ENCODE measurements at regions not wholly inside any gene's neighbourhood (a gene's known extent, or its start where the extent isn't known, plus 50 kb on each side); places are given as distances from the start of the nearest gene placed in this dataset.

DNA sequence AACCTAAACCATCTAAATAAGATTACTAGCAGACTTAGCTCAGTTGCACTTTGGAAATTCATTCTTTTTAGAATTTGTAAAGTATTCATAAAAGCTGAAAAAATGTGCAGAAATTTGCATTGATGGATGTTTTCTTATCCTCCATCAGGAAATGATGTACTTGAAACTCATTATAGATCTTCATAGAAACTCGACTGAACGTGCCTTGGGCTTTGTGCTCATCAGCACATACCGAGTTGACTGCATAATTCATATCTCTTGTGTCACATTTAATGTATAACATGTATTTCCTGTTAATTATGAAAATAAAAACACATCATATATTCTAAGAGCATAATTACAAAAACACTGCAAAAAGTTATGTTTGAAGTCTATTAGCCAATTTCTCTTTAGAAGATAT lies 290.9 kb upstream of the NR5A2 start:
- H3K36me3 ChIP-seq = no peaks in the 10 kb centered on the region
- no peak overlapping the region for H3K4me3 ChIP-seq
- DNase-seq = no peak
- H3K9me3 ChIP-seq (replicated peaks) = no peaks in the 10 kb centered on the region
- H3K4me1 ChIP-seq = no peaks in the 10 kb centered on the region
- H3K27ac ChIP-seq = no peak overlapping the region
- no peaks in the 10 kb centered on the region for H3K27me3 ChIP-seq

DNA sequence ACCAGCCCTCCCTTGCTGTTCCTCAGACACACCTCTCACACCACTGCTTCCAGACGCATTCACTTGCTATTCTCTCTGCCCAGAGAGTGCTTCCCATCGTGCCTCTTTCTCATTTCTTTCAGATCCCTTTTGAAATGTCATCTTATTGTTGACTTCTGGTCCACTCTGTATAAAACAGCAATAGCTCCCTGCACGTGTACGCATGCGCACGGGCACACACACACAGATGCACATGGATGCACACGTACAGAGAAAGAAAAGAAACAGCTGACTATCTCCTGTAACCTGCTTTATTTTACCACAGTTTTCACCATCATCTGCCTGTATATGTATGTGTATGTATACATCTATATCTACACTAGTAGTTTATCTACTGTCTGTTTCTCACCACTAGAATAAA lies 285.9 kb upstream of the NR5A2 start:
- Histone ChIP-seq H3K27me3 (no peaks in the 10 kb centered on the region), H3K9me3 (replicated peaks) (no peaks in the 10 kb centered on the region), H3K36me3 (no peaks in the 10 kb centered on the region), H3K27ac (no peak overlapping the region), H3K4me1 (no peaks in the 10 kb centered on the region), H3K4me3 (no peak overlapping the region)
- no peak for DNase-seq

DNA sequence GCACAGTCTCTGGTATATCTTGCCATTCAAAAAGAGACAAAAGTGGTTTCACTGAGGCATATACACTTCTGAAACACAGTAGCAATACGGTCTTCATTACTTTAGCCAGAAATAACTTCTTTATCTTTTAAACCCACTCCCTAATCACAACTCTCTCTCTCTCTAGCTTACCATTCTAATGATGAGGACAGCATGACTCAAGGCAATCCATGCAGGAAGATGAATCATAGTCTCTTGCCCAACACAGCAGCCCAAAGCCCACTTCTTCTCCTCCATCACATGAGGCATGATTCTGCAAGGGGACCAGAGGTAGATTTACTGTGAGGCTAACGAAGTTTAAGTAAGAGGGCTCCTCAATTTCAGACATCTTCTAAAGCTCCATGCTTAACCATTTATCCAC lies 285.0 kb upstream of the NR5A2 start:
- no peak for DNase-seq
- H3K4me1 ChIP-seq = no peaks in the 10 kb centered on the region
- no peaks in the 10 kb centered on the region for H3K27me3 ChIP-seq
- no peak overlapping the region for H3K27ac ChIP-seq
- no peaks in the 10 kb centered on the region for H3K9me3 ChIP-seq (replicated peaks)
- H3K36me3 ChIP-seq = no peaks in the 10 kb centered on the region
- no peak overlapping the region for H3K4me3 ChIP-seq

DNA sequence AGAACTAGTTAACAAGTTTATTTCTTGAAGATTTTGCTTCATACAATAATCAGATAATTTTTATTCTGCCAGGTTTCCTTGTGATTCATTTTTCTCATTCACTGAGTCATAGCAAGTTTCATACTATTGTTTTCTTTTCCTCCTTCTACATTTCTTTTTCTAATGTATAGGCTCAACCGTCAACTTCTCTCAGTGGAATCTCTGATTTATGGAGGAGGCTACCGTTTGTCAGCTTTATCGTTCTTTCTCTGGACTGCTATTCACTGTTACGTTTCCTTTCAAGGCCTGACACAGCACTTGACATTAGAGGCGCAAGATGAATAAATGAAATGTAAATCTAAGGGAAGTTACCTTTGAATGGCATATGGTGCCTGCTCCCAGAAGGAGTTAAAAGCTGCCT lies 284.3 kb upstream of the NR5A2 start:
- Histone ChIP-seq H3K4me3 (no peak overlapping the region), H3K4me1 (no peaks in the 10 kb centered on the region), H3K36me3 (no peaks in the 10 kb centered on the region), H3K27ac (no peak overlapping the region), H3K9me3 (replicated peaks) (no peaks in the 10 kb centered on the region), H3K27me3 (no peaks in the 10 kb centered on the region)
- no peak for DNase-seq

DNA sequence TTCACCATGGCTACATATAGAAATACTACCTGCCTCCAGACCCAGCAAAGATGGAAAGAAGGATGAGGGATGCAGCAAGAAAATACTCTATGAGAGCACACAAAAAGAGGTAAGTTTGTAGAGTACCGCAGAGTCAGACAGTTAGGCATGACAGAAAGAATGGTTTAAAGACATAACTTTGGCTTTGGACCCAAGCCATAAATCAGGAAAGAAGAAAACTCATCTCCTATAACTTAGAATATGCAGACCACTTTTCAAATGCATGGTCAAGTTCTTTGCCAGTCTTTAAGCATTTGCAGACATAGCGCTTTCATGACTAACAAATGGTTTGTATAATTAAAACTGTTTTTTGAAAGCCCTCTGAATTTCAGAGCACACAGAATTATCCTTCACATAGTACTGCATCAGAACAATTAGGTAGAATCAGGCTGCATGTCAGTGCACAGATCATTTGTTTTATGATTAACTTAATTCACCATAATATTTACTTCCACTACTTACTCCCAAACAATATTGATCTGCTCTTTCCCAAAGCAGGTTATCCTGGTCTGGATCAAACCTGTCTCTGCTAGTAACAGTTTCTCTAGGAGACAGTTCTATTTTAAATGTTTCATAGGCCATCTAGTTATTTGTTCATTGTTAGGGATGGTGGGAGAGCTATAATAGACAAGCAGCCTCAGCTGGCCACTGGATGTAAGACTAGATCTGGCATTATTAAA lies 280.7 kb upstream of the NR5A2 start:
- Histone ChIP-seq H3K4me3 (no peak overlapping the region), H3K27me3 (no peaks in the 10 kb centered on the region), H3K36me3 (no peaks in the 10 kb centered on the region), H3K4me1 (no peaks in the 10 kb centered on the region), H3K9me3 (replicated peaks) (no peaks in the 10 kb centered on the region), H3K27ac (no peak overlapping the region)
- no peak for DNase-seq

DNA sequence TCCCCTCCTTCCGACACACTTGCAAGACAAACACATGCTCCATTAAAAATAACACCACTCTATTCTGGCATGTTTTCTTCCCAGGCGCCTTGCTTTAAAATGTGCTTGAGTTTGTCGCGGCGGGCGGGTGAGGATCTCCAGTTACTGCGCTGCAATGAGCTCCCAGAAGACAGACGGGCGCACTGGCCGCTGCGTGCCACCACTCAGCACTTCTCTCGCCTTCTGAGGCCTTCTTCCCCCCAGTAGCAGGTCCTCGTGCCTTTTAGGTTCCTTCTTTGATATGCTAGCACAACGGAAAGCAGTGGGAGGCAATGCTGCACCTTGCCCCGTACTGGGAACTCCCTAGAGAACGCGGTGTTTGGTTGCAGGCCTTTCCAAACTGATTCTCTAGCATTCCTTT lies 279.5 kb upstream of the NR5A2 start:
- Histone ChIP-seq H3K4me1 (no peaks in the 10 kb centered on the region), H3K9me3 (replicated peaks) (no peaks in the 10 kb centered on the region), H3K27ac (no peak overlapping the region), H3K4me3 (no peak overlapping the region), H3K27me3 (no peaks in the 10 kb centered on the region), H3K36me3 (no peaks in the 10 kb centered on the region)
- no peak for DNase-seq

DNA sequence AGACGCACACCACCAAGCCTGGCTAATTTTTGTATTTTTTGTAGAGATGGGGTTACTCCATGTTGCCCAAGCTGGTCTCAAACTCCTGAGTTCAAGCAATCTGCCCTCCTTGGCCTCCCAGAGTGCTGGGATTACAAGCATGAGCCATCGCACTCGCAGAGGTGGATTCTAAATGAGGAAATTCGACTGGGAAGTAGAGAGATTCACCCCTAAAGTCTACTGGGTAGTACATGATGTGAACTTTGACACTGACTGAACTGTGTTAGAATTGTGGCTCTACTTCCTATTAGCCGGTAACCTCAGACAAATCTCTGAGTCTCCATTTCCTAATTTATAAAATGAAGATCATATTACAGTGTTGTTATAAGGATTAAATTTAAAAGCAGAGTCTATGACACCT lies 276.0 kb upstream of the NR5A2 start:
- H3K4me3 ChIP-seq = no peak overlapping the region
- DNase-seq = no peak
- no peaks in the 10 kb centered on the region for H3K4me1 ChIP-seq
- H3K36me3 ChIP-seq = no peaks in the 10 kb centered on the region
- no peaks in the 10 kb centered on the region for H3K9me3 ChIP-seq (replicated peaks)
- no peak overlapping the region for H3K27ac ChIP-seq
- H3K27me3 ChIP-seq = no peaks in the 10 kb centered on the region

DNA sequence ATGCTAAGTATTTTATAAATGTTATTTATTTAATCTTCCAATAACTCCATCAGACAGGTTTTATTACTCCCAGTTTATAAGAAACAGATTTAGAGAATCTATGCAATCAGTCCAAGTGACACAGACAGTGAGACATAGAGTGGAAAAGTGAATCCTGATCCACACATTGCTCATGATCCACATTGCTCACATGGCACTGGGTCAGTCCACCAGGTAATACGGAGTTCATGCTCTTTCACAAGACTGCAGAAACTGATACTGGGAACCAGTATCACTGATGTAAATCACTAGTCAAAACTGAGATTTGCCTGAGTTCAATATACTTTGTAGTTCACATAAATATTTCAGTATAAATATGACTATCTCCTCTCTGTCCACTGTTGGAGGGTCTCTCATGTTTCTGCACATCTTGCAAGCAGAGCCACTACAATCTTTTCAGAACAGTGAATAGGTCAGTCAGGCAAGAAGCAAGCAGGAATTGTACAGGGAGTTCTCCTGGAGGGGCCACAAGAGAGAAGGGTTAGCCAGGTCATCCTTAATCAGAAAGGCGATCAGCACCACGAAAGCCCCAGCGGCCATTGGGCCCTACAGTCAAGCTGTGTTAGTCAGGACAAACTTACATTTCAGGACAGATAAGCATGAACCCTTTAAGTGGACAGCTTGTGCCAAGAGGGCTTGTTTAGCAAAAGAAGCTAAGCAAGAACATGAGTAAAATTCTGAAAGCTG lies 275.4 kb upstream of the NR5A2 start:
- Histone ChIP-seq H3K4me1 (no peaks in the 10 kb centered on the region), H3K9me3 (replicated peaks) (no peaks in the 10 kb centered on the region), H3K27ac (no peak overlapping the region), H3K27me3 (no peaks in the 10 kb centered on the region), H3K4me3 (no peak overlapping the region), H3K36me3 (no peaks in the 10 kb centered on the region)
- no peak for DNase-seq

DNA sequence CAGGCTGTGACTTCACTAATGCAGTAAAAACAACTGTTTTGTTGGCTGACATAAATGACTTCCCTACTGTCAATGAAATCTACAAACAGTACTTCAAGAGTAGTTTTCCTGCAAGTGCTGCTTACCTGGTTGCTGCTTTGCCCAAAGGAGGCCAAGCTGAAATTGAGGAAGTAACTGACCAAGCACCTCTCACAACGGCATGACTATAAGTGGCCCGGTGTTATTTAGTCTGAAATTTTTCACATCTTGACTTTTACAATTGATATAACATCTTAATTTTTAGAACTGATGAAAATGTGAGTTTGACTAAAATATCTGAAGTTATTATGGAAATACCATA lies 274.9 kb upstream of the NR5A2 start:
- no peak overlapping the region for H3K27ac ChIP-seq
- no peaks in the 10 kb centered on the region for H3K9me3 ChIP-seq (replicated peaks)
- no peaks in the 10 kb centered on the region for H3K36me3 ChIP-seq
- no peaks in the 10 kb centered on the region for H3K27me3 ChIP-seq
- no peaks in the 10 kb centered on the region for H3K4me1 ChIP-seq
- DNase-seq = no peak
- H3K4me3 ChIP-seq = no peak overlapping the region

DNA sequence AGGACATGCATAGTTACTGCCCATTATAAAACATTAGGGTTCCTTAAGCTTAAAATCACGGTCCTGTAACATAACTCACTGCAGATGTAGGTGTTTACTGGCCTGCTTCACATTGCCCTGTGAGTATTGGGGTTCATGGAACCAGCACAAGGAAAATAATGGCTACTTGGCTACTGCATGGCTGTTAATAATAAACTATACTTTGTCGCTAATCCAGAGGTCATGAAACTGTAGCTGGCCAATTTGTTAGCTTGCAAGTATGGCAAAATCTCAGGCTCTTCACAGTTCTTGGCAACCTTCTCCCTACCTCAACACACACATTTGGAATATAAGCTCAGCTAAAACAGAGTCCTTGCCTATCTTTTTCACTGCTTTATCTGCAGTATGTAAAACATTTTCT lies 274.0 kb upstream of the NR5A2 start:
- Histone ChIP-seq H3K9me3 (replicated peaks) (no peaks in the 10 kb centered on the region), H3K27me3 (no peaks in the 10 kb centered on the region), H3K27ac (no peak overlapping the region), H3K36me3 (no peaks in the 10 kb centered on the region), H3K4me1 (no peaks in the 10 kb centered on the region), H3K4me3 (no peak overlapping the region)
- no peak for DNase-seq

DNA sequence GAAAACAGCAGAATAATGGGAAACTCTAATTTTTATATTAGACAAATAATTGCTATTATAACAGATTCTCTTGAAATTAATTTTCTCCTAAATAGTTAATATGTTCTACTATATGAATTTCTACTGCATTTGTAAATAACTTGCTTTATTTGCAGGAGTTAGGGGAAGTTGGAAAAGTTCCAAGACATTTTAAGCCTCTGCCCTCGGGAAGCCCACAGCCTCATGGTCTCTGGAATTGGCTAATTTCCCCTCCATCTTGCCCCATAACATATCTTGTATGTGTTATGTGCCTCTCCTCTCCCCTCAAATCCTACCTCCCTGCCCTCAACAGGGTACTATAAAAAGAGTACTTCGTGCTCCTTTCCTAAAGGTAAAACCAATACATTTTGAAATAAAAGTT lies 271.4 kb upstream of the NR5A2 start:
- Histone ChIP-seq H3K4me1 (no peaks in the 10 kb centered on the region), H3K27ac (no peak overlapping the region), H3K36me3 (no peaks in the 10 kb centered on the region), H3K27me3 (no peaks in the 10 kb centered on the region), H3K9me3 (replicated peaks) (no peaks in the 10 kb centered on the region), H3K4me3 (no peak overlapping the region)
- DNase-seq = no peak

DNA sequence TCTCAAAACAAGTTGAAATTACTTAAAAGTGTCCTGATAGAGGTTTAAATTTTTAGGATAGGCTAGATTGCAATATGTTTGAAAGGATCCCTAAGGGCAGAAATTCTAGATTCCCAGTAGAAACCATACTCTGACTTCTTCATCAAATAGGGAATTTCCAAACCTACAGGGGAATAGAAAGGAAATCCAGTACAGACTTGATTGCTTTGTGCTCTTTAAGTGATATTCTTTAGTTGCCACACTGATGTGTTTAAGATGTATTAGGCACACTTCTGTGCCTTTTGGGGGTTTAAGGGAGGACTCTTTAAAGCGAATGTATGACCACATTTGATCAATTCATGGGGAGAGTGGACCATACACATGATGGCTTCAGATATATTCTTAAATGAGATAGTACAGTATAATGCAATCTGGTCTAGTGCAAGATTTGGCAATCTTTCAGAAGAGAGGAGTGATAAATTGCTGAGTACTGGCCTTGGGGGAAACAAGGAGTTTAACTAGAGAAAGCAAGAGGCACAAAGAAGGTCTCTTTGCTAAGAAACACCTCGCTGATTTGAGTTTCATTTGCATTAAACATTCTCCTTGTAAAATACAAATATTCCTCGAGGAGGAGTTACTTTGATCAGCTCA lies 268.8 kb upstream of the NR5A2 start:
- no peak for DNase-seq
- Histone ChIP-seq H3K4me3 (no peak overlapping the region), H3K27me3 (no peaks in the 10 kb centered on the region), H3K36me3 (no peaks in the 10 kb centered on the region), H3K4me1 (no peaks in the 10 kb centered on the region), H3K9me3 (replicated peaks) (no peaks in the 10 kb centered on the region), H3K27ac (no peak overlapping the region)

DNA sequence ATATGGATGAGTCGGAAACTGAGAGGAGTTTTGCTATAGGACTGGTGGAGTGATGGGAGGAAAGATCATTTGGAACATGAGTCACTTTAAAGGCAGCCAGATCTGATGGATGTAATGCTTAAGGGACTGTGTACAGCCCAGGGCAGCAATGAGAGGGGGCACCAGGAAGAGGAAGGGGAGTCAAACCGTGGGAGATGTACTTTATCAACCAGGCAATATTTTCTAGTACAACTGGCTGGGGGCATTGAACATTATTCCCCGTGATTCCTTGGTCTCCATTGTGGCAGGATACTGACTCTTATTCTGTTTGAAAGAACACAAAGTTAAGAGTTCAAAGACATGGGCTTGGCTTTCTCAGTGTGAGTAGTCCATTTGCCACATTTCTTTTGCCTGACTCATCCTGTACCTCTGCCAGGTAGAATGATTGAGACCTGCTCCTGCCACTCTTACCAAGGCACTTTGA lies 268.2 kb upstream of the NR5A2 start:
- Histone ChIP-seq H3K27ac (no peak overlapping the region), H3K36me3 (no peaks in the 10 kb centered on the region), H3K9me3 (replicated peaks) (no peaks in the 10 kb centered on the region), H3K4me3 (no peak overlapping the region), H3K4me1 (no peaks in the 10 kb centered on the region), H3K27me3 (no peaks in the 10 kb centered on the region)
- no peak for DNase-seq

DNA sequence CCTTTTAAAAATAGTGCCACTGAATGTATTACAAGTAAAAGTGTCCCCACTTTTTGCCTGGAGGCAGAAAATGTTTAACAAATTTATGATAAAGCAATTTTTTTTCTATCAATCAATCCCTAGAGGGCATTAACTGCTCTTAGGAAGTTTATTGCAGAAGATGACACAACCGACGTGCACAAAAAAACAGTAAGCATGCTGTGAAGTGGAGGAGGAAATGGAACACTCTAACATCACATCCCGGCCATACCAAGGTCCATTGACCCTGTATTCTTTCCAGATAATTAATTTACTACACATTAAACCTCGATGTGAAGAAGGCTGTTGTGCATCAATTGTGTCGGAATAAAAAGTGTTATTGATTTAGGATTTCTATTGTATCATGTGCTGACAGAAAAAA lies 264.9 kb upstream of the NR5A2 start:
- H3K9me3 ChIP-seq (replicated peaks) = no peaks in the 10 kb centered on the region
- no peaks in the 10 kb centered on the region for H3K27me3 ChIP-seq
- H3K4me3 ChIP-seq = no peak overlapping the region
- H3K36me3 ChIP-seq = no peaks in the 10 kb centered on the region
- no peaks in the 10 kb centered on the region for H3K4me1 ChIP-seq
- DNase-seq = no peak
- H3K27ac ChIP-seq = no peak overlapping the region

DNA sequence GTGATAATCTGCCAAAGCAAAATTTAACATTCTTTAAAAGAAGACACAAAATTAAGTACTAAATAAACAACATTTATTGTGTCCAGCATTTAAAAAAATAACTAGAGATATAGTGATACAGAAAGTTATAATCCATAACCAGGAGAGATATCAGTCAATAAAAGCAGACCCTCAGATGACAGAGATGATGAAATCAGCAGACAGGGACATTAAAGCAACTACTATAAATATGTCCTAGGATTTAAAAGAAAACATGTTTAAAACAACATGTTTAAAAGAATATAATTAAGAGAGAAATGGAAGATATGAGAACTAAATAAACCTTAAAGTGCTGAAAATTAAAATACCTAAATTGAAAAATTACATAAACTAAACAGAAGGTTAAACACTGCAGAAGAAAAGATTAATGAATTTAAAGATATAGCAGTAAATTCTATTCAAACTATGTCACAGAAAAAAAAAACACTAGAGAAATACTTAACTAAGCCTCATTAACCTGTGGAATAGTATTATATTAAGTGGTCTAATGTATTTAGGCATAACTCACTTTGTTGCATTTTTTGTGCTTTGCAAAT lies 261.2 kb upstream of the NR5A2 start:
- Histone ChIP-seq H3K36me3 (no peaks in the 10 kb centered on the region), H3K4me1 (no peaks in the 10 kb centered on the region), H3K4me3 (no peak overlapping the region)

More for the DNA sequence above, 261.2 kb upstream of the NR5A2 start:
- no peaks in the 10 kb centered on the region for H3K27me3 ChIP-seq
- H3K27ac ChIP-seq = no peak overlapping the region
- H3K9me3 ChIP-seq (replicated peaks) = no peaks in the 10 kb centered on the region
- no peak for DNase-seq

Data from SJCRH30 (cell line).